Astrocyte (in vitro differentiated cells and primary cell): ENCODE measurements at regions not wholly inside any gene's neighbourhood (a gene's known extent, or its start where the extent isn't known, plus 50 kb on each side); places are given as distances from the start of the nearest gene placed in this dataset.
"Not testable (repeated sequence)": the region's sequence is repeated elsewhere in the genome, so short reads cannot be mapped to it uniquely, and the experiment has no call there.

ENCODE experiments used
- DNase-seq: peaks from one replicate; pipeline ENCODE4 v3.0.0-alpha.2; 2010; ENCODE audit warnings: low read depth
- FAIRE-seq: peaks from 2 replicates; lab custom pipeline; 2011; peaks lifted over from hg19 to GRCh38; lab: Jason Lieb, UNC
- H2AFZ ChIP-seq: 2 replicates; pipeline ENCODE4 v1.6.0; 2012; ENCODE audit warnings: low read depth, low read length, inconsistent platforms
- H3K27ac ChIP-seq: 2 replicates; pipeline ENCODE4 v1.5.1; 2011; ENCODE audit warnings: low read depth, low read length, inconsistent platforms
- H3K27me3 ChIP-seq: 2 replicates; pipeline ENCODE4 v1.6.0; 2011; ENCODE audit warnings: low read length, inconsistent platforms; ENCODE audit not compliant: insufficient read depth
- H3K36me3 ChIP-seq: 2 replicates; pipeline ENCODE4 v1.5.1; 2011; ENCODE audit warnings: low read length, inconsistent platforms; ENCODE audit not compliant: insufficient read depth
- H3K4me1 ChIP-seq: 2 replicates; pipeline ENCODE4 v1.5.1; 2011; ENCODE audit warnings: low read length, inconsistent platforms; ENCODE audit not compliant: insufficient read depth
- H3K4me2 ChIP-seq: 2 replicates; pipeline ENCODE4 v1.6.0; 2012; ENCODE audit warnings: low read length, inconsistent platforms
- H3K4me3 ChIP-seq: 2 replicates; pipeline ENCODE4 v1.5.1; 2011; ENCODE audit warnings: low read depth, mild to moderate bottlenecking, low read length, inconsistent platforms; ENCODE audit not compliant: insufficient read depth
- H3K79me2 ChIP-seq: 2 replicates; pipeline ENCODE4 v1.6.0; 2012; ENCODE audit warnings: mild to moderate bottlenecking, low read length, inconsistent platforms; ENCODE audit not compliant: insufficient read depth
- H3K9ac ChIP-seq: 2 replicates; pipeline ENCODE4 v1.6.0; 2012; ENCODE audit warnings: mild to moderate bottlenecking, low read length, inconsistent platforms
- H3K9me3 ChIP-seq: 2 replicates; pipeline ENCODE4 v1.5.1; 2012; ENCODE audit warnings: low read depth, mild to moderate bottlenecking, low read length, inconsistent platforms; ENCODE audit not compliant: insufficient read depth
- H4K20me1 ChIP-seq: 2 replicates; pipeline ENCODE4 v1.6.0; 2012; ENCODE audit warnings: low read length, inconsistent platforms; ENCODE audit not compliant: insufficient read depth
- H3K27ac Mint-ChIP-seq: one replicate; pipeline ENCODE4 v1.8.0; 2021; ENCODE audit warnings: mild to moderate bottlenecking, mixed read lengths; ENCODE audit not compliant: unreplicated experiment
- H3K27me3 Mint-ChIP-seq: one replicate; pipeline ENCODE4 v1.8.0; 2021; ENCODE audit warnings: low read depth, mixed read lengths; ENCODE audit not compliant: unreplicated experiment
- H3K36me3 Mint-ChIP-seq: one replicate; pipeline ENCODE4 v1.8.0; 2021; ENCODE audit warnings: low read depth, mixed read lengths; ENCODE audit not compliant: unreplicated experiment
- H3K4me1 Mint-ChIP-seq: one replicate; pipeline ENCODE4 v1.8.0; 2021; ENCODE audit warnings: low read depth, mixed read lengths; ENCODE audit not compliant: unreplicated experiment
- H3K4me3 Mint-ChIP-seq: one replicate; pipeline ENCODE4 v1.8.0; 2021; ENCODE audit warnings: mild to moderate bottlenecking, moderate library complexity, mixed read lengths; ENCODE audit not compliant: unreplicated experiment
- H3K9me3 Mint-ChIP-seq: one replicate; pipeline ENCODE4 v1.8.0; 2021; ENCODE audit warnings: mild to moderate bottlenecking, mixed read lengths; ENCODE audit not compliant: unreplicated experiment
- CTCF ChIP-seq: IDR thresholded peaks from 2 replicates; pipeline ENCODE4 v1.5.1; 2011; ENCODE audit warnings: low read depth, mild to moderate bottlenecking, inconsistent platforms, low read length, moderate library complexity; ENCODE audit not compliant: insufficient read depth
- EZH2 ChIP-seq: IDR thresholded peaks from 2 replicates; pipeline ENCODE4 v1.6.1; 2012; ENCODE audit warnings: mild to moderate bottlenecking, low read length, inconsistent platforms; ENCODE audit not compliant: insufficient read depth

- no peak for FAIRE-seq
- DNase-seq: no peak
- Mint-ChIP-seq H3K36me3 (peaks cover 1% of the 10 kb centered on the region), H3K9me3 (peaks cover 25% of the 10 kb centered on the region), H3K27me3 (peaks cover 20% of the 10 kb centered on the region), H3K4me3 (no peak overlapping the region), H3K27ac (no peak overlapping the region), H3K4me1 (no peaks in the 10 kb centered on the region)
- Histone ChIP-seq H3K4me2 (no peak overlapping the region), H3K36me3 (no peaks in the 10 kb centered on the region), H3K9me3 (peaks cover 10% of the 10 kb centered on the region), H2AFZ (no peak overlapping the region), H4K20me1 (no peaks in the 10 kb centered on the region), H3K4me1 (no peaks in the 10 kb centered on the region), H3K4me3 (no peak overlapping the region), H3K27ac (no peak overlapping the region), H3K27me3 (no peaks in the 10 kb centered on the region), H3K79me2 (no peaks in the 10 kb centered on the region), H3K9ac (no peak overlapping the region)
- no peak for TF ChIP-seq EZH2
- TF ChIP-seq CTCF: no peak
Measured at GRCh38 chr6:4472969-4473642, 303.1 kb upstream of the CDYL start.

GRCh38 chr6:4472222-4472621 is 304.0 kb upstream of the CDYL start:
- DNase-seq (no peak), FAIRE-seq (no peak)
- Histone ChIP-seq H3K4me3 (no peak overlapping the region), H3K27ac (no peak overlapping the region), H3K36me3 (no peaks in the 10 kb centered on the region), H4K20me1 (no peaks in the 10 kb centered on the region), H3K9me3 (peaks cover 10% of the 10 kb centered on the region), H3K4me2 (no peak overlapping the region), H3K9ac (no peak overlapping the region), H3K79me2 (no peaks in the 10 kb centered on the region), H2AFZ (no peak overlapping the region), H3K4me1 (no peaks in the 10 kb centered on the region), H3K27me3 (no peaks in the 10 kb centered on the region)
- Mint-ChIP-seq H3K27ac (no peak overlapping the region), H3K27me3 (peaks cover 15% of the 10 kb centered on the region), H3K9me3 (peaks cover 25% of the 10 kb centered on the region), H3K36me3 (peaks cover 1% of the 10 kb centered on the region), H3K4me1 (no peaks in the 10 kb centered on the region), H3K4me3 (no peak overlapping the region)
- TF ChIP-seq EZH2 (no peak), CTCF (no peak)

- peaks cover 25% of the 10 kb centered on the region for H3K9me3 Mint-ChIP-seq
- not testable (repeated sequence) for H3K4me3 Mint-ChIP-seq, H3K4me1 Mint-ChIP-seq
Measured at GRCh38 chr6:4471515-4471914, 304.7 kb upstream of the CDYL start.

More at GRCh38 chr6:4471515-4471914, 304.7 kb upstream of the CDYL start:
- H3K4me2 ChIP-seq, H4K20me1 ChIP-seq, FAIRE-seq, H3K4me3 ChIP-seq, H3K9ac ChIP-seq, H3K27me3 ChIP-seq, H3K4me1 ChIP-seq, H3K79me2 ChIP-seq, H3K36me3 ChIP-seq, H3K27ac Mint-ChIP-seq, H3K36me3 Mint-ChIP-seq, DNase-seq, H2AFZ ChIP-seq, H3K27ac ChIP-seq: not testable (repeated sequence)
- peaks cover 10% of the 10 kb centered on the region for H3K9me3 ChIP-seq
- peaks cover 12% of the 10 kb centered on the region for H3K27me3 Mint-ChIP-seq
